Stomach (tissue), 4 donors: ENCODE measurements at regions not wholly inside any gene's neighbourhood (a gene's known extent, or its start where the extent isn't known, plus 50 kb on each side); places are given as distances from the start of the nearest gene placed in this dataset.

Experiments
- EP300 ChIP-seq: sonication (generic); formaldehyde crosslinking; IDR thresholded peaks from one replicate; pipeline ENCODE4 v1.6.1; 2017; ENCODE audit warnings: antibody characterized with exemption
- POLR2A ChIP-seq, 4 donors: fragments of 450-650 bp; IDR thresholded peaks; one replicate each; pipeline ENCODE4 v1.6.1; 2016; ENCODE audit warnings: antibody characterized with exemption in 4 of 4, control low read depth in 2 of 4, mild to moderate bottlenecking in 1 of 4, moderate library complexity in 1 of 4
- POLR2AphosphoS5 ChIP-seq, 3 donors: sonication (generic); formaldehyde crosslinking; IDR thresholded peaks; one replicate each; pipeline ENCODE4 v1.6.1; 2016; ENCODE audit warnings: antibody characterized with exemption in 3 of 3
- TF ChIP-seq, protein P1 (sequence below), 7 experiments: fragments of 450-650 bp in 4 of 7; fragments of 200-600 bp in 3 of 7; sonication (generic) in 3 of 7; IDR thresholded peaks; one replicate each; pipeline ENCODE4 v1.5.1; 2016 to 2019; ENCODE audit warnings: antibody characterized with exemption in 7 of 7, control low read depth in 2 of 7, mild to moderate bottlenecking in 1 of 7

DNA sequence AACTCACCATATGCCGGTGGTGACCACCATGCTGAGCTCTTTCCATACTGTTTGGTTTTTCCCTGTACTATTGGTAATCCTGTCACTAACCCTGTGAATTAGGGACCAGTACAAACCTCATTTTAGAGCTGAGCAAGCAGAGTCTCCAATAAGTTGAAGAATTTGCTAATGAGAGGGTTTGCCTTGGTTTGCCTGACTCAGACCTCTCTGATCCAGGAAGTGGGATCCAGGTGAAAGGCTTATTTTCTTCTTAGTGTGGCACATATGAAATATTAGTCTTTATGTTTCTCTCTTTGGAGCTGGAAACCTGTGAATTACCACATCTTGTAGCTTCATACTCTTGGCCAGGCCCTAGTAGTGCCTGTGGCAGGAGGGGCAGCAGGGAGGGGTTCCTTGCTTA lies 114.1 kb upstream of the IGFBP3 start:
- TF ChIP-seq, protein P1, sequence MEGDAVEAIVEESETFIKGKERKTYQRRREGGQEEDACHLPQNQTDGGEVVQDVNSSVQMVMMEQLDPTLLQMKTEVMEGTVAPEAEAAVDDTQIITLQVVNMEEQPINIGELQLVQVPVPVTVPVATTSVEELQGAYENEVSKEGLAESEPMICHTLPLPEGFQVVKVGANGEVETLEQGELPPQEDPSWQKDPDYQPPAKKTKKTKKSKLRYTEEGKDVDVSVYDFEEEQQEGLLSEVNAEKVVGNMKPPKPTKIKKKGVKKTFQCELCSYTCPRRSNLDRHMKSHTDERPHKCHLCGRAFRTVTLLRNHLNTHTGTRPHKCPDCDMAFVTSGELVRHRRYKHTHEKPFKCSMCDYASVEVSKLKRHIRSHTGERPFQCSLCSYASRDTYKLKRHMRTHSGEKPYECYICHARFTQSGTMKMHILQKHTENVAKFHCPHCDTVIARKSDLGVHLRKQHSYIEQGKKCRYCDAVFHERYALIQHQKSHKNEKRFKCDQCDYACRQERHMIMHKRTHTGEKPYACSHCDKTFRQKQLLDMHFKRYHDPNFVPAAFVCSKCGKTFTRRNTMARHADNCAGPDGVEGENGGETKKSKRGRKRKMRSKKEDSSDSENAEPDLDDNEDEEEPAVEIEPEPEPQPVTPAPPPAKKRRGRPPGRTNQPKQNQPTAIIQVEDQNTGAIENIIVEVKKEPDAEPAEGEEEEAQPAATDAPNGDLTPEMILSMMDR (IDR thresholded peaks at IDR 0.05) = no peak
- TF ChIP-seq POLR2A (IDR thresholded peaks at IDR 0.05) (no peak), EP300 (no peak), POLR2AphosphoS5 (IDR thresholded peaks at IDR 0.05) (no peak)
